ENCODE measurements at regions not wholly inside any gene's neighbourhood (a gene's known extent, or its start where the extent isn't known, plus 50 kb on each side); places are given as distances from the start of the nearest gene placed in this dataset.

GRCh38 chr12:69007855-69008351 is 74.9 kb upstream of the CPM start:
- Histone ChIP-seq H3K79me2 (replicated peaks; ENCODE audit: insufficient read depth, low read length) (no peaks in the 10 kb centered on the region), H3K36me3 (ENCODE audit: insufficient read depth, low read length) (no peaks in the 10 kb centered on the region), H4K20me1 (ENCODE audit: insufficient read depth) (no peaks in the 10 kb centered on the region), H2AFZ (ENCODE audit: low read depth, low read length) (no peak overlapping the region), H3K4me3 (ENCODE audit: low read length) (peak overlapping the region; percentile 58), H3K9ac (ENCODE audit: low read length) (peak overlapping the region; percentile 30), H3F3A (ENCODE audit: insufficient read depth, low read length, poor library complexity, severe bottlenecking) (no peaks in the 10 kb centered on the region), H3K27me3 (ENCODE audit: insufficient read depth, low read depth, low read length) (peaks cover 46% of the 10 kb centered on the region), H3K9me2 (ENCODE audit: insufficient read depth, low read length) (no peaks in the 10 kb centered on the region), H3K9me3 (ENCODE audit: low read length) (no peaks in the 10 kb centered on the region), H3K4me2 (ENCODE audit: low read length) (no peak overlapping the region), H3K27ac (ENCODE audit: low read length) (no peak overlapping the region)
- TF ChIP-seq EZH2 (IDR thresholded peaks at IDR 0.05; ENCODE audit: borderline replicate concordance, insufficient read depth, low read length, poor library complexity, severe bottlenecking): no peak
- no peak for TF ChIP-seq SMC3 (conservative IDR thresholded peaks at IDR 0.05; ENCODE audit: poor library complexity)
- no peak for TF ChIP-seq MXI1 (conservative IDR thresholded peaks at IDR 0.05; ENCODE audit: poor library complexity, severe bottlenecking)
- peak; percentile 14 for TF ChIP-seq POLR2AphosphoS5 (IDR thresholded peaks at IDR 0.05)
- TF ChIP-seq REST (IDR thresholded peaks at IDR 0.05; ENCODE audit: borderline replicate concordance): no peak

- no peaks in the 10 kb centered on the region for H3F3A ChIP-seq (ENCODE audit: insufficient read depth, low read length, poor library complexity, severe bottlenecking)
- no peak overlapping the region for H3K9ac ChIP-seq (ENCODE audit: low read length)
- H3K36me3 ChIP-seq (ENCODE audit: insufficient read depth, low read length): no peaks in the 10 kb centered on the region
- H3K79me2 ChIP-seq (replicated peaks; ENCODE audit: insufficient read depth, low read length): no peaks in the 10 kb centered on the region
- no peaks in the 10 kb centered on the region for H4K20me1 ChIP-seq (ENCODE audit: insufficient read depth)
- H3K27ac ChIP-seq (ENCODE audit: low read length): no peak overlapping the region
- H3K9me2 ChIP-seq (ENCODE audit: insufficient read depth, low read length): no peaks in the 10 kb centered on the region
- TF ChIP-seq TAF1 (IDR thresholded peaks at IDR 0.05; ENCODE audit: low read depth) (no peak), CTCF (IDR thresholded peaks at IDR 0.05; ENCODE audit: poor library complexity, severe bottlenecking) (no peak), EZH2 (IDR thresholded peaks at IDR 0.05; ENCODE audit: borderline replicate concordance, insufficient read depth, low read length, poor library complexity, severe bottlenecking) (no peak), SMC3 (conservative IDR thresholded peaks at IDR 0.05; ENCODE audit: poor library complexity) (no peak), REST (IDR thresholded peaks at IDR 0.05; ENCODE audit: borderline replicate concordance) (no peak), EP300 (conservative IDR thresholded peaks at IDR 0.05; ENCODE audit: poor library complexity, severe bottlenecking) (no peak), POLR2AphosphoS5 (IDR thresholded peaks at IDR 0.05) (no peak), RAD21 (conservative IDR thresholded peaks at IDR 0.05) (no peak), MXI1 (conservative IDR thresholded peaks at IDR 0.05; ENCODE audit: poor library complexity, severe bottlenecking) (no peak)
- no peaks in the 10 kb centered on the region for H3K9me3 ChIP-seq (ENCODE audit: low read length)
- no peak overlapping the region for H3K4me3 ChIP-seq (ENCODE audit: low read length)
- peaks cover 46% of the 10 kb centered on the region for H3K27me3 ChIP-seq (ENCODE audit: insufficient read depth, low read depth, low read length)
- H3K4me2 ChIP-seq (ENCODE audit: low read length): no peak overlapping the region
- no peak overlapping the region for H2AFZ ChIP-seq (ENCODE audit: low read depth, low read length)
Measured at GRCh38 chr12:69008520-69008919, 75.5 kb upstream of the CPM start.

All from neural cell (in vitro differentiated cells).